A549 (cell line): ENCODE measurements at regions not wholly inside any gene's neighbourhood (a gene's known extent, or its start where the extent isn't known, plus 50 kb on each side); places are given as distances from the start of the nearest gene placed in this dataset.

ENCODE experiments used
- BHLHE40 ChIP-seq: IDR thresholded peaks from 2 replicates; pipeline ENCODE4 v1.6.1; 2012; ENCODE audit warnings: low read depth, low read length, inconsistent platforms
- CHD4 ChIP-seq: fragments of 200-600 bp; sonication (generic); IDR thresholded peaks from 2 replicates; pipeline ENCODE4 v1.6.1; 2016; ENCODE audit warnings: antibody characterized with exemption, mild to moderate bottlenecking, borderline replicate concordance
- POLR2A ChIP-seq: IDR thresholded peaks from 2 replicates; pipeline ENCODE4 v1.6.1; 2012; ENCODE audit warnings: mild to moderate bottlenecking, low read length
- POLR2AphosphoS2 ChIP-seq: conservative IDR thresholded peaks from 2 replicates; pipeline ENCODE4 v1.6.1; 2012; ENCODE audit warnings: low read length, improper control_type of control experiment, inconsistent platforms
- RAD21 ChIP-seq, 2 experiments: fragments of >200 bp in 1 of 2; sonication (Bioruptor Twin) in 1 of 2; formaldehyde crosslinking in 1 of 2; IDR thresholded peaks in 1 of 2; conservative IDR thresholded peaks in 1 of 2; 2 replicates in 1 of 2; 3 replicates in 1 of 2; pipeline ENCODE4 v1.6.1; 2012 to 2018; ENCODE audit warnings: inconsistent platforms in 1 of 2
- TP53 ChIP-seq: fragments of 250-450 bp; sonication (Bioruptor Pico); IDR thresholded peaks from 2 replicates; pipeline ENCODE4 v1.5.0; 2021; ENCODE audit warnings: mild to moderate bottlenecking, moderate library complexity
- ZSCAN20 ChIP-seq: fragments of 250-450 bp; sonication (Bioruptor Pico); IDR thresholded peaks from 2 replicates; pipeline ENCODE4 v1.8.0; 2022; ENCODE audit warnings: mild to moderate bottlenecking, moderate library complexity
- TF ChIP-seq, protein P1 (sequence below): fragments of 200-600 bp; sonication (generic); IDR thresholded peaks from 2 replicates; pipeline ENCODE4 v1.6.1; 2016; ENCODE audit warnings: antibody characterized with exemption, mild to moderate bottlenecking, moderate library complexity

DNA sequence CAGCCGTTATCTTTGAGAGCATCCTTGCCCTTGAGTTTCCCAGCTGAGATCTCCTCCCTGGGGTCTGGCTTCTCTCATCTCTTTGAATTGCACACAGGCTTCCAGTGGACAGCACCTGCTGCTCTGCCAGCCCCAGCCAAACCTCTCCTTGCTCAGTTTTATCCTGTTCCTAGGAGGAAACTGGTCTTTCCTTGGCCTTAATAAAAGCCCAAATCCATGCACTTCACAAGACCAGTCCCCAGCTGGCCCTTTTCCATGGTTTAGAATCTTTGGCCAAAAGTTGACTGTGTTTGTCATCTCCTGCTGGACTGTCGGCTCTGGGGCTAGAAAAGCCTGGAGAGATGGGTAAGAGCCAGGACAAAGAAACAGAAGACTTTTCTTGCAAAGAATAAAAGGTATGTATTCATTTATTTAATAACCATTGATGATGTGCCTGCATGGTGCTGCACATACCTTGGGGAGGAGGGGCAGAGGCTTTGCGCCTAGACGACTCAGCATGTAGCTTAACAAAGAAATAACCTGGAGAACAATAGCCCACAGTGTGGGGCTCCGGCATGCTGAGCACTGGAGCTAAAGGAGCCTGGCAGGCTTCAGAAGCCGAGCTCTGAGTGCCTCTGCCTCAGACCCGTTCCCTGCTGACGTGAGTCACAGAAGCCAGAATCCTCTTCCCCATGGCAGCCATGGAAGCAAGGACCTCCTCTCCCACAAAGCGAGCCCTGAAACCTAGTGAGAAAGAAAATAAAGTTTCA lies 319.3 kb upstream of the B3GAT1 start:
- TF ChIP-seq BHLHE40 (no peak), POLR2A (no peak), POLR2AphosphoS2 (no peak), CHD4 (no peak), ZSCAN20 (CRISPR knock-in tag) (no peak), TP53 (CRISPR knock-in tag) (no peak), RAD21 (conservative IDR thresholded peaks at IDR 0.05 in 1 of 2, IDR thresholded peaks at IDR 0.05 in 1 of 2) (no peak)
- TF ChIP-seq, protein P1, sequence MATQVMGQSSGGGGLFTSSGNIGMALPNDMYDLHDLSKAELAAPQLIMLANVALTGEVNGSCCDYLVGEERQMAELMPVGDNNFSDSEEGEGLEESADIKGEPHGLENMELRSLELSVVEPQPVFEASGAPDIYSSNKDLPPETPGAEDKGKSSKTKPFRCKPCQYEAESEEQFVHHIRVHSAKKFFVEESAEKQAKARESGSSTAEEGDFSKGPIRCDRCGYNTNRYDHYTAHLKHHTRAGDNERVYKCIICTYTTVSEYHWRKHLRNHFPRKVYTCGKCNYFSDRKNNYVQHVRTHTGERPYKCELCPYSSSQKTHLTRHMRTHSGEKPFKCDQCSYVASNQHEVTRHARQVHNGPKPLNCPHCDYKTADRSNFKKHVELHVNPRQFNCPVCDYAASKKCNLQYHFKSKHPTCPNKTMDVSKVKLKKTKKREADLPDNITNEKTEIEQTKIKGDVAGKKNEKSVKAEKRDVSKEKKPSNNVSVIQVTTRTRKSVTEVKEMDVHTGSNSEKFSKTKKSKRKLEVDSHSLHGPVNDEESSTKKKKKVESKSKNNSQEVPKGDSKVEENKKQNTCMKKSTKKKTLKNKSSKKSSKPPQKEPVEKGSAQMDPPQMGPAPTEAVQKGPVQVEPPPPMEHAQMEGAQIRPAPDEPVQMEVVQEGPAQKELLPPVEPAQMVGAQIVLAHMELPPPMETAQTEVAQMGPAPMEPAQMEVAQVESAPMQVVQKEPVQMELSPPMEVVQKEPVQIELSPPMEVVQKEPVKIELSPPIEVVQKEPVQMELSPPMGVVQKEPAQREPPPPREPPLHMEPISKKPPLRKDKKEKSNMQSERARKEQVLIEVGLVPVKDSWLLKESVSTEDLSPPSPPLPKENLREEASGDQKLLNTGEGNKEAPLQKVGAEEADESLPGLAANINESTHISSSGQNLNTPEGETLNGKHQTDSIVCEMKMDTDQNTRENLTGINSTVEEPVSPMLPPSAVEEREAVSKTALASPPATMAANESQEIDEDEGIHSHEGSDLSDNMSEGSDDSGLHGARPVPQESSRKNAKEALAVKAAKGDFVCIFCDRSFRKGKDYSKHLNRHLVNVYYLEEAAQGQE: no peak
